Chondrocyte (in vitro differentiated cells): ENCODE measurements at regions not wholly inside any gene's neighbourhood (a gene's known extent, or its start where the extent isn't known, plus 50 kb on each side); places are given as distances from the start of the nearest gene placed in this dataset.
"Not testable (repeated sequence)": the region's sequence is repeated elsewhere in the genome, so short reads cannot be mapped to it uniquely, and the experiment has no call there.

ENCODE experiments used
- DNase-seq: peaks from one replicate; pipeline ENCODE4 v3.0.0; 2021; ENCODE audit warnings: mixed read lengths, low spot score
- H3K27ac Mint-ChIP-seq: one replicate; pipeline ENCODE4 v1.8.0; 2021; ENCODE audit warnings: mild to moderate bottlenecking, moderate library complexity, mixed read lengths; ENCODE audit not compliant: unreplicated experiment
- H3K27me3 Mint-ChIP-seq: 2 replicates; pipeline ENCODE4 v1.8.0; 2021; ENCODE audit warnings: low read depth, mixed read lengths
- H3K36me3 Mint-ChIP-seq: 2 replicates; pipeline ENCODE4 v1.8.0; 2021; ENCODE audit warnings: low read depth, mixed read lengths
- H3K4me1 Mint-ChIP-seq: 2 replicates; pipeline ENCODE4 v1.8.0; 2021; ENCODE audit warnings: low read depth, mild to moderate bottlenecking, mixed read lengths
- H3K4me3 Mint-ChIP-seq: one replicate; pipeline ENCODE4 v1.8.0; 2021; ENCODE audit warnings: mild to moderate bottlenecking, moderate library complexity, mixed read lengths; ENCODE audit not compliant: unreplicated experiment
- H3K9me3 Mint-ChIP-seq: 2 replicates; pipeline ENCODE4 v1.8.0; 2021; ENCODE audit warnings: low read depth, mixed read lengths
- CTCF ChIP-seq: fragments of 200-600 bp; sonication (generic); IDR thresholded peaks from 2 replicates; pipeline ENCODE4 v1.5.0; 2021; ENCODE audit warnings: antibody characterized with exemption, mild to moderate bottlenecking, moderate library complexity

- H3K36me3 Mint-ChIP-seq, result no peaks in the 10 kb centered on the region
- H3K9me3 Mint-ChIP-seq, result no peaks in the 10 kb centered on the region
- TF ChIP-seq CTCF, result no peak
- H3K27ac Mint-ChIP-seq, result no peak overlapping the region
- no peak overlapping the region for H3K4me3 Mint-ChIP-seq
- no peak for DNase-seq
- no peaks in the 10 kb centered on the region for H3K27me3 Mint-ChIP-seq
- H3K4me1 Mint-ChIP-seq, result no peaks in the 10 kb centered on the region
These were observed 264.4 kb downstream of the ETV1 start for GRCh38 chr7:13724977-13725566.

GRCh38 chr7:13725591-13725990 is 263.9 kb downstream of the ETV1 start:
- Mint-ChIP-seq H3K36me3 (no peaks in the 10 kb centered on the region), H3K27ac (no peak overlapping the region), H3K4me1 (no peaks in the 10 kb centered on the region), H3K4me3 (no peak overlapping the region), H3K9me3 (no peaks in the 10 kb centered on the region), H3K27me3 (no peaks in the 10 kb centered on the region)
- no peak for DNase-seq
- TF ChIP-seq CTCF, result peak; percentile 82

GRCh38 chr7:13727279-13727678 is 262.2 kb downstream of the ETV1 start:
- TF ChIP-seq CTCF, result no peak
- peaks cover 3% of the 10 kb centered on the region for H3K4me1 Mint-ChIP-seq
- H3K27me3 Mint-ChIP-seq, result no peaks in the 10 kb centered on the region
- H3K27ac Mint-ChIP-seq, result no peak overlapping the region
- H3K36me3 Mint-ChIP-seq, result no peaks in the 10 kb centered on the region
- no peak for DNase-seq
- H3K4me3 Mint-ChIP-seq, result no peak overlapping the region
- no peaks in the 10 kb centered on the region for H3K9me3 Mint-ChIP-seq

GRCh38 chr7:13727751-13728150 is 261.7 kb downstream of the ETV1 start:
- Mint-ChIP-seq H3K36me3 (no peaks in the 10 kb centered on the region), H3K9me3 (no peaks in the 10 kb centered on the region), H3K27ac (no peak overlapping the region), H3K4me1 (peaks cover 3% of the 10 kb centered on the region), H3K4me3 (no peak overlapping the region), H3K27me3 (no peaks in the 10 kb centered on the region)
- TF ChIP-seq CTCF, result no peak
- no peak for DNase-seq

GRCh38 chr7:13728430-13728829 is 261.0 kb downstream of the ETV1 start:
- not testable (repeated sequence) for H3K4me1 Mint-ChIP-seq

GRCh38 chr7:13731643-13732042 is 257.8 kb downstream of the ETV1 start:
- no peaks in the 10 kb centered on the region for H3K9me3 Mint-ChIP-seq
- no peak for DNase-seq

More at GRCh38 chr7:13728430-13728829, 261.0 kb downstream of the ETV1 start:
- H3K27me3 Mint-ChIP-seq, H3K4me3 Mint-ChIP-seq, H3K27ac Mint-ChIP-seq, DNase-seq, H3K9me3 Mint-ChIP-seq, H3K36me3 Mint-ChIP-seq: not testable (repeated sequence)

More at GRCh38 chr7:13731643-13732042, 257.8 kb downstream of the ETV1 start:
- H3K36me3 Mint-ChIP-seq, result no peaks in the 10 kb centered on the region
- no peak for TF ChIP-seq CTCF
- no peak overlapping the region for H3K4me3 Mint-ChIP-seq
- no peaks in the 10 kb centered on the region for H3K27me3 Mint-ChIP-seq
- H3K27ac Mint-ChIP-seq, result no peak overlapping the region
- H3K4me1 Mint-ChIP-seq, result peaks cover 3% of the 10 kb centered on the region
